Tibial artery (tissue), 4 donors: ENCODE measurements at regions not wholly inside any gene's neighbourhood (a gene's known extent, or its start where the extent isn't known, plus 50 kb on each side); places are given as distances from the start of the nearest gene placed in this dataset.
"Not testable (repeated sequence)": the region's sequence is repeated elsewhere in the genome, so short reads cannot be mapped to it uniquely, and the experiment has no call there.

Experiments
- DNase-seq, 2 donors: peaks; one replicate each; pipeline ENCODE4 v3.0.0-alpha.2; 2019
- H3K27ac ChIP-seq, 2 donors: fragments of 200-600 bp; sonication (generic) in 1 of 2; 1 replicate in 1 of 2; 2 replicates in 1 of 2; pipeline ENCODE4 v1.5.1; 2018 to 2019; ENCODE audit warnings: mild to moderate bottlenecking in 1 of 2
- H3K27me3 ChIP-seq, 2 donors: fragments of 200-600 bp; sonication (generic) in 1 of 2; one replicate each; pipeline versions ENCODE4 v1.5.1 to v1.6.0; 2016 to 2019
- H3K36me3 ChIP-seq, 3 donors: fragments of 200-600 bp; sonication (generic) in 2 of 3; one replicate each; pipeline ENCODE4 v1.5.1; 2016 to 2019; ENCODE audit warnings: mild to moderate bottlenecking in 2 of 3
- H3K4me1 ChIP-seq, 4 donors: fragments of 200-600 bp; sonication (generic) in 2 of 4; 1 replicate in 3 of 4; 2 replicates in 1 of 4; pipeline ENCODE4 v1.5.1; 2016 to 2019
- H3K4me3 ChIP-seq, 2 donors: fragments of 200-600 bp; sonication (generic) in 1 of 2; 1 replicate in 1 of 2; 2 replicates in 1 of 2; pipeline ENCODE4 v1.5.1; 2018 to 2019; ENCODE audit warnings: mild to moderate bottlenecking in 2 of 2
- H3K9me3 ChIP-seq, 3 donors: fragments of 200-600 bp; sonication (generic) in 1 of 3; one replicate each; pipeline ENCODE4 v1.5.1; 2016 to 2019
- intact Hi-C: fragments of 100-400 bp; cut with DNase I; formaldehyde crosslinking; loops from one replicate; pipeline ENCODE4 v1.15.0; 2023; ENCODE audit warnings: low total_unique reads

DNA sequence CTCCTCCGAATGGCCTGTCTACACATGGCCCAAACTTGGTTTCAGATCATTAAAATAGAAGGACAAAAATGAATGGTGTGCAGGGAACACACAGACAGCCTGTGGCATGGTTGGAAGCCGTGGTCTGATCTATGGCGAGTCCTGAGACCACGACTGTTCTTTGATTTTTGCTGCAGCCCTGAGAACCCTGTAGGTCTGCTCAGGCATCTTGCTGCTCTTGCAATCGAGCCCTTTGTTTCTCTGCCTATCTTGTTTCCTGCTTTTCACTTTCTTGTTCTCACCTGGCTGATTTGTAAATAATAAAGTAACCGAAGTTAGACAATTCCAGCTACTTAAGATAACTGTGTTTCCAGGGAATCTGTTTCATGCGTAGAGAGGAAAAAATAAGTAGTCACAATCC, 54.1 kb upstream of the NBPF9 start:
- H3K27me3 ChIP-seq, H3K9me3 ChIP-seq, intact Hi-C loops, DNase-seq, H3K4me3 ChIP-seq, H3K27ac ChIP-seq, H3K36me3 ChIP-seq, H3K4me1 ChIP-seq: not testable (repeated sequence)

DNA sequence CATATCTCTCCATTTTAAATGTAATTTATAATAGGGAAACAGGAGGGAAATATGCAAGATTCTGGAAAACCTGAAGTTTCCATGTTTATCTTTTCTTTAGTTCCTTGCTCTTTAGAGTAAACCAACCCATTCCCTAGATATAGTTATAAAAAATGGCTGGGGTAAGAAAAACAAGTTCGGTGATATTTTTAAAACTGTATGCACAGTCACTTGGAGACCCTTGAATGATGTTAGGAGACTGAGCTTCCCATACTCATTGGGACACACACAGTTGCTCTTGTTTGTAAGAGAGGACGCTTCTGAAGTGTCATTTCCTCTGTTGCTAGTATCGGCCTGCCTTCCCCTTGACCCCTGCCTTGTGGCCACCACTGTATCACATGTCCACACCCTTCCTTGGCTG, 55.0 kb upstream of the NBPF9 start:
- H3K27me3 ChIP-seq, DNase-seq, H3K4me1 ChIP-seq, H3K9me3 ChIP-seq, H3K36me3 ChIP-seq, H3K4me3 ChIP-seq, intact Hi-C loops: not testable (repeated sequence)
- H3K27ac ChIP-seq = peak overlapping the region in 1 of 2 donors; percentile 44

DNA sequence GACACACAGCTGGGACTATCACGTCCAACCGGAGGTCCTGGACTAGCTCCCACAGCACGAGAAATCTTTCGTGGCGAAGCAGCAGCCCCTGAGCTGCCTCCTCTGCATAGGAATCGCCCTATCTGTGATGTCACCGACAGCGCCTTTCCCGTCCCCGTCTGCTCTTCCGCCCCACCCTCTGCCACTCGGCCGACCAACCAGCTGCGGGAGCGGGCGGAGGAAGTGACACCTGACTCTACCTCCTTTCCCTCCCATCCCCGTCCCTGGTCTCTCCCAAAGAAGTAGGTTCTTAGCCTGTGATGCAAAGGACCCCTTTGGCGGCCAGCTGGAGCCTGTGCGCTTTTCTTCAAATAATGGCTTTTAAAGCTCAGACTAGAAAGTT, 59.7 kb upstream of the NBPF9 start:
- H3K4me3 ChIP-seq, DNase-seq, H3K9me3 ChIP-seq, intact Hi-C loops, H3K27me3 ChIP-seq, H3K36me3 ChIP-seq, H3K4me1 ChIP-seq: not testable (repeated sequence)
- H3K27ac ChIP-seq = peak overlapping the region; percentile 33 to 41

- H3K4me1 ChIP-seq, intact Hi-C loops, H3K27ac ChIP-seq, H3K27me3 ChIP-seq, DNase-seq, H3K9me3 ChIP-seq, H3K36me3 ChIP-seq: not testable (repeated sequence)
- H3K4me3 ChIP-seq = peak overlapping the region in 1 of 2 donors; percentile 30
These were observed 71.4 kb upstream of the NBPF9 start for GRCh38 chr1:149174765-149175164.

- H3K9me3 ChIP-seq, H3K36me3 ChIP-seq, intact Hi-C loops, H3K4me1 ChIP-seq, H3K27me3 ChIP-seq: not testable (repeated sequence)
- peak; percentile 47 to 77 for DNase-seq
- Histone ChIP-seq H3K4me3 (peak overlapping the region; percentile 54 to 55), H3K27ac (peak overlapping the region; percentile 73 to 74)
These were observed 72.5 kb upstream of the NBPF9 start for GRCh38 chr1:149175812-149176211.

- H3K9me3 ChIP-seq, H3K36me3 ChIP-seq, H3K4me1 ChIP-seq, H3K27me3 ChIP-seq, intact Hi-C loops: not testable (repeated sequence)
- peak; percentile 33 to 79 for DNase-seq
- Histone ChIP-seq H3K27ac (peak overlapping the region; percentile 89 to 91), H3K4me3 (peak overlapping the region; percentile 61 to 67)
These were observed 73.3 kb upstream of the NBPF9 start for GRCh38 chr1:149176453-149177316.

- H3K27me3 ChIP-seq, H3K9me3 ChIP-seq, H3K4me3 ChIP-seq, H3K36me3 ChIP-seq, intact Hi-C loops, DNase-seq: not testable (repeated sequence)
- peaks cover 0 to 16% (median 0%) of the 10 kb centered on the region in 4 donors for H3K4me1 ChIP-seq
- H3K27ac ChIP-seq = peak overlapping the region; percentile 33 to 34
These were observed 87.4 kb upstream of the NBPF9 start for GRCh38 chr1:149190742-149191141.

DNA sequence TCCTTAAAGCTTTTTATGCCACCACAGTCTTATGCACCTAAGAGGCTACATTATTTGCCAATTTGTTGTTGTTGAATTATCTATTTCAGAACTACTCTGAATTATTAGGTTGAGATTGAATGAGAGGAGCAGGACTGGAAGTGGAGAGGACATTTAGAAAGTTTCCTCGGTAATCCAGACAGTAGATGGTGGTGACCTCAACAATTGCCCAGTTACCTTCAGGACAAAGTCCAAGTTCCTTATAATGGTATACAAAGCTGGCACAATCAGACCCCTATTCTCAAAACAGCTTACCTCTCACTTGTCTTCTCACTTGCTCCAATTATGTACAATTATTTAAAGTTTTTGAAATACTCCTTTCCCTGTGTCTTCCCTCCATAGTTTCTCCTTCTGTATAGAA, 93.3 kb upstream of the NBPF9 start:
- H3K4me3 ChIP-seq, H3K27ac ChIP-seq, DNase-seq, H3K36me3 ChIP-seq, intact Hi-C loops, H3K27me3 ChIP-seq, H3K4me1 ChIP-seq, H3K9me3 ChIP-seq: not testable (repeated sequence)

GRCh38 chr1:149200567-149200966, 97.2 kb upstream of the NBPF9 start:
- H3K9me3 ChIP-seq, intact Hi-C loops, H3K27ac ChIP-seq, H3K4me1 ChIP-seq, H3K27me3 ChIP-seq, H3K36me3 ChIP-seq, H3K4me3 ChIP-seq, DNase-seq: not testable (repeated sequence)

DNA sequence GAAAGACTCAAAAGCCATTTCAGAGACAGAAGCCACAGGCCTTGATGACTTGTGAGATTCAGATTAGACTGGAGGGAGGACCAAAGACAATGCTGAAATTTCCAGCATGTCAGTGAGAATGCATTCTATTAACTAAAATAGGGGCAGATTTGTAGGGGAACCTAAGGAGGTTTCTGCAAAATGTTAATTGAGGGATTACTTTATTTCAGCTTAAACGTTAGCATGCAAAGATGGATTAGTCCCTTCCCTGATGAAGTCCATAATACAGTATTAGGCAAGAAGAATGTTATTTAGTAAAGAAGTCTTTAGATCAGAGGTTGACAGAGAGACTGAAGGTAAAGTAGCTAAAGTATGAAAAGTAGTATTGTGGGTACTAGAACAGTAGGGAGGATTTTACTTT, 98.9 kb upstream of the NBPF9 start:
- H3K27me3 ChIP-seq, intact Hi-C loops: not testable (repeated sequence)

DNA sequence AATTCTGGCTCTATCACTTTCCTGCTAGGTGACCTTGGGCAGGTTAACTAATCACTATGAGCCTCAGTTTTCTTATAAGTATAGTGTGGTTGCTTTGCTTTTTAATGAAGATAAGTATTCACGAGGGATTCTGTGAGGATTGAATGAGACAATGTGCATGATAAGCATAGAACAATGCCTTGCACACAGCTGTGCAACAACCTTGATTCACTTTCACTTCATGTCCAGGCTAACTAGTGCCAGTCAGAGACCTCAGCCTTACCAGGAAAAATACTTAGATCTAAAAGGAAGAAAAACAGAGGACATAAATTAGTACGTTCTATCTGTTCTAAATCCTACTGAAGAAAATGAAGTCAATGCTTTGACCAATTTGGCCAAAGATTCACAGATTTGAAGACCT, 101.0 kb upstream of the NBPF9 start:
- H3K9me3 ChIP-seq, H3K27ac ChIP-seq, intact Hi-C loops, H3K27me3 ChIP-seq, DNase-seq, H3K36me3 ChIP-seq, H3K4me3 ChIP-seq, H3K4me1 ChIP-seq: not testable (repeated sequence)

More for the DNA sequence above, 98.9 kb upstream of the NBPF9 start:
- not testable (repeated sequence) for H3K36me3 ChIP-seq, H3K27ac ChIP-seq, H3K4me3 ChIP-seq, H3K9me3 ChIP-seq, DNase-seq, H3K4me1 ChIP-seq

DNA sequence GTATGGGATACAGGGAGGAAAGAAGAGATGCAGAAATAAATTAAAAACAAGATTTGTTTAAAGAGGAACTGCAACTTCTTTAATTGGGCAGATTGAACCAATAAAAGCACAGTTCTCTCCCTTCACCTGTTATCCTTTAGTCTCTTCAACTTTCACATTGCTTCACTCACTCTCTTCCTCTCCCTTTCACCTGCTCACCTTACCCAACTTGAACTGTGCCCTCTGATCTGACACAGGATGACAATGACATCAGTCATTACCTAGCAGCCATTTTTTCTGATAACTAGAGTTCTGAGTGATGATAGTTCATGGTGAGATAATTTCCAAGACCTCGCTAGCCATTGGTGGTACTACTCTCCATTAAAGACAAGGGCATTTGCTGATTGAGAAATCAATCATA, 105.5 kb upstream of the NBPF9 start:
- H3K4me1 ChIP-seq, H3K27me3 ChIP-seq, H3K36me3 ChIP-seq, DNase-seq, H3K4me3 ChIP-seq, H3K9me3 ChIP-seq, intact Hi-C loops, H3K27ac ChIP-seq: not testable (repeated sequence)

- H3K27me3 ChIP-seq, intact Hi-C loops, H3K4me3 ChIP-seq, H3K9me3 ChIP-seq, H3K36me3 ChIP-seq, DNase-seq, H3K4me1 ChIP-seq, H3K27ac ChIP-seq: not testable (repeated sequence)
These were observed 108.5 kb upstream of the NBPF9 start for GRCh38 chr1:149211757-149212420.

DNA sequence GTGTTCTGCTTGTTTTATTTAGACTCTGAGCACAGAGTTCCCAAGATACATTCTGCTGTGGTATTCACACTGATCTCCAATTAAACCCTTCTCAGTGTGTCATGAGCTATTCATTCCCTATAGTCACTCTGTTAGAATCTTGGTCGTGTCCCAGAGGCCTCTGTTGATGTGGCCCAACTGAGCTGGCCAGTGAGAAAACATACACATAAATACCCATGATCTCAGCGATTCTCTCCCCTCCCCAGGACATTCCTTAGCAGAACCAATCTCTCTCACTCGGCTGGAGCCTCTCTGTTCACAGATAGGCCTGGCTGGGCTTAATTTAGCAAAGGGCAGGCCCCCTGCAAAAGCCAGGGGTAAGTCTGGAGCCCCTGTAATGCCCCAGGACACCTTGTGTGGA, 109.6 kb upstream of the NBPF9 start:
- intact Hi-C loops, H3K27ac ChIP-seq, H3K4me3 ChIP-seq, H3K36me3 ChIP-seq, H3K27me3 ChIP-seq, H3K9me3 ChIP-seq, H3K4me1 ChIP-seq, DNase-seq: not testable (repeated sequence)
